BLaER1 (cell line): ENCODE measurements at regions not wholly inside any gene's neighbourhood (a gene's known extent, or its start where the extent isn't known, plus 50 kb on each side); places are given as distances from the start of the nearest gene placed in this dataset.
"Not testable (repeated sequence)": the region's sequence is repeated elsewhere in the genome, so short reads cannot be mapped to it uniquely, and the experiment has no call there.

Source experiments
- H3K27ac ChIP-seq: shearing (Covaris generic); formaldehyde crosslinking; 2 replicates; pipeline ENCODE4 v1.8.1; 2022
- H3K27me3 ChIP-seq: shearing (Covaris generic); formaldehyde crosslinking; 2 replicates; pipeline ENCODE4 v1.8.1; 2022
- H3K36me3 ChIP-seq: shearing (Covaris generic); formaldehyde crosslinking; 2 replicates; pipeline ENCODE4 v1.8.1; 2022
- H3K4me1 ChIP-seq: shearing (Covaris generic); formaldehyde crosslinking; 2 replicates; pipeline ENCODE4 v1.8.1; 2022
- H3K4me2 ChIP-seq: shearing (Covaris generic); formaldehyde crosslinking; 2 replicates; pipeline ENCODE4 v1.8.1; 2022
- H3K4me3 ChIP-seq: shearing (Covaris generic); formaldehyde crosslinking; 2 replicates; pipeline ENCODE4 v1.8.1; 2022
- H3K9ac ChIP-seq: shearing (Covaris generic); formaldehyde crosslinking; 2 replicates; pipeline ENCODE4 v1.8.1; 2022
- H3K9me3 ChIP-seq: shearing (Covaris generic); formaldehyde crosslinking; 2 replicates; pipeline ENCODE4 v1.8.1; 2022
- H4K20me1 ChIP-seq: shearing (Covaris generic); formaldehyde crosslinking; 2 replicates; pipeline ENCODE4 v1.8.1; 2022
- Cebpa-rat ChIP-seq: shearing (Covaris generic); IDR thresholded peaks from 2 replicates; pipeline ENCODE4 v1.8.1; 2022

DNA sequence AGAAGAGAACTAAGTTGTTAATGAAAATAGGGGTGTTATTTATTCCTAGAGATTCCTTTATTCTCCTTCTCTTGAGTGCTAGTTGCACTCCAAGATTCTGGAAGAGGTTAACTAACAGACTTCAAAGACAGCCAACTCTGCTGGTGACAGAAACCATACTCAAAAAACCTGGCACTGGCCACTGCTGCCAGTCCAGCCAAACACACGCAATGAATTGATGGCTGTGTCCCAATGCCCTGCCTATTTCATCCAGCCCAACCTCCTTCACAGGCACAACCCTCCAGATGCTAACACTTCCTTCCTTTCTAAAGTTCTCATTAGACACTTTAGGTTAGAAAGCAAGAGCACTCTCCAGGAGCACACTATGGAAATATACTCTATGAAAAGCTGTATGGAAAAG, 150.8 kb upstream of the C11orf58 start:
- Histone ChIP-seq H3K4me3 (no peak overlapping the region), H4K20me1 (no peaks in the 10 kb centered on the region), H3K27me3 (no peaks in the 10 kb centered on the region), H3K4me1 (no peaks in the 10 kb centered on the region), H3K36me3 (no peaks in the 10 kb centered on the region), H3K9me3 (no peaks in the 10 kb centered on the region), H3K27ac (no peak overlapping the region), H3K4me2 (no peak overlapping the region), H3K9ac (no peak overlapping the region)
- no peak for TF ChIP-seq Cebpa-rat

GRCh38 chr11:16584569-16584968, 153.9 kb upstream of the C11orf58 start:
- no peak overlapping the region for H3K9ac ChIP-seq
- H4K20me1 ChIP-seq: no peaks in the 10 kb centered on the region
- H3K9me3 ChIP-seq: no peaks in the 10 kb centered on the region
- H3K4me1 ChIP-seq: no peaks in the 10 kb centered on the region
- no peak overlapping the region for H3K4me3 ChIP-seq
- TF ChIP-seq Cebpa-rat: no peak
- H3K4me2 ChIP-seq: no peak overlapping the region
- H3K27ac ChIP-seq: no peak overlapping the region
- H3K27me3 ChIP-seq: no peaks in the 10 kb centered on the region
- H3K36me3 ChIP-seq: no peaks in the 10 kb centered on the region

- H3K9ac ChIP-seq, H3K4me2 ChIP-seq, H3K4me1 ChIP-seq, H3K9me3 ChIP-seq, H3K36me3 ChIP-seq, H4K20me1 ChIP-seq, H3K27ac ChIP-seq, H3K4me3 ChIP-seq, H3K27me3 ChIP-seq: not testable (repeated sequence)
Measured at GRCh38 chr11:16581078-16581477, 157.4 kb upstream of the C11orf58 start.

GRCh38 chr11:16577490-16577889, 161.0 kb upstream of the C11orf58 start:
- no peaks in the 10 kb centered on the region for H3K27me3 ChIP-seq
- no peaks in the 10 kb centered on the region for H3K4me1 ChIP-seq
- no peak overlapping the region for H3K27ac ChIP-seq
- no peak overlapping the region for H3K4me2 ChIP-seq
- no peaks in the 10 kb centered on the region for H3K36me3 ChIP-seq
- no peak for TF ChIP-seq Cebpa-rat
- H3K9ac ChIP-seq: no peak overlapping the region
- no peaks in the 10 kb centered on the region for H4K20me1 ChIP-seq
- no peak overlapping the region for H3K4me3 ChIP-seq
- no peaks in the 10 kb centered on the region for H3K9me3 ChIP-seq

DNA sequence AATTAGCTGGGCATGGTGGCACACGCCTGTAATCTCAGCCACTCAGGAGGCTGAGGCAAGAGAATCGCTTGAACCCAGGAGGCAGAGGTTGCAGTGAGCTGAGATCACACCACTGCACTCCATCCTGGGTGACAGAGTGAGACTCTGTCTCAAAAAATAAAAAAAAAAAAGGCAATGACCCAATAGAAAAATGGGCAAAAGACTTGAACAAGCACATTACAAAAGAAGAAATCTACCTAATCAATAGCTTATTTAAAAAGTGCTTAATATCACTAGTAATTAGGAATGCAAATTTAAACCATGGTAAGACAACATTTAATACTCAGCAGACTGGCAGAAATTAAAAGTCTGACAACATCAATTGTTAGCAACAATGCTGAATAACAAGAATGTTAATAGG, 163.6 kb upstream of the C11orf58 start:
- not testable (repeated sequence) for H3K4me1 ChIP-seq, H3K36me3 ChIP-seq, H3K9ac ChIP-seq, H3K27me3 ChIP-seq, H3K4me3 ChIP-seq, H4K20me1 ChIP-seq, H3K27ac ChIP-seq, H3K9me3 ChIP-seq, H3K4me2 ChIP-seq

- 0 out of 2 replicates have a peak, but pooled peaks cover under 1% of the 10 kb centered on the region for H3K4me1 ChIP-seq
- no peak overlapping the region for H3K4me2 ChIP-seq
- H3K36me3 ChIP-seq: no peaks in the 10 kb centered on the region
- no peaks in the 10 kb centered on the region for H3K27me3 ChIP-seq
- H3K4me3 ChIP-seq: no peak overlapping the region
- H3K9ac ChIP-seq: no peak overlapping the region
- no peak for TF ChIP-seq Cebpa-rat
- H3K9me3 ChIP-seq: no peaks in the 10 kb centered on the region
- no peak overlapping the region for H3K27ac ChIP-seq
- H4K20me1 ChIP-seq: no peaks in the 10 kb centered on the region
Measured at GRCh38 chr11:16572945-16573344, 165.5 kb upstream of the C11orf58 start.

GRCh38 chr11:16561150-16561549, 177.3 kb upstream of the C11orf58 start:
- Histone ChIP-seq H3K27me3 (no peaks in the 10 kb centered on the region), H4K20me1 (no peaks in the 10 kb centered on the region), H3K9me3 (no peaks in the 10 kb centered on the region), H3K4me3 (no peak overlapping the region), H3K4me2 (no peak overlapping the region), H3K4me1 (no peaks in the 10 kb centered on the region), H3K9ac (no peak overlapping the region), H3K36me3 (no peaks in the 10 kb centered on the region), H3K27ac (no peak overlapping the region)
- no peak for TF ChIP-seq Cebpa-rat

DNA sequence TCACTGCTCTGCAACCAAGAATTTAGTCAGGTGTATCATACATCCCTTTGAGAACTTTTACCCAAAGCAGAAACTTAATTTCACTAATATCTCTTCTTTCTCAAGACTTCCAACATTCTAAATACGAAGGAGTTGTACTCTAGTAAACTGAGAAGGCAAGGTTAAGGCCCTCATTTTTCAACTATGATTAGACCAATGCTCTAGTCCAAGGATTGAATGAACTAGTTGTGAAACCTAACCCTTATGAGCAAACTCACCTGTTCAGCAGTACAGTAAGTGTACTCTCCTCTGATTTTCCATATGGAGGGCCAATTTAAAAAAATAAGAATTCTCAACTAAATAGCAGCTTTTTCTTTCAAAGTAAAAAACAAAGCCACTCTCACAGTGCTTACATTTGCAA, 180.0 kb upstream of the C11orf58 start:
- no peak overlapping the region for H3K27ac ChIP-seq
- H3K4me2 ChIP-seq: no peak overlapping the region
- no peaks in the 10 kb centered on the region for H3K27me3 ChIP-seq
- H3K9ac ChIP-seq: no peak overlapping the region
- no peaks in the 10 kb centered on the region for H3K36me3 ChIP-seq
- no peaks in the 10 kb centered on the region for H4K20me1 ChIP-seq
- no peak for TF ChIP-seq Cebpa-rat
- H3K9me3 ChIP-seq: no peaks in the 10 kb centered on the region
- no peaks in the 10 kb centered on the region for H3K4me1 ChIP-seq
- H3K4me3 ChIP-seq: no peak overlapping the region

DNA sequence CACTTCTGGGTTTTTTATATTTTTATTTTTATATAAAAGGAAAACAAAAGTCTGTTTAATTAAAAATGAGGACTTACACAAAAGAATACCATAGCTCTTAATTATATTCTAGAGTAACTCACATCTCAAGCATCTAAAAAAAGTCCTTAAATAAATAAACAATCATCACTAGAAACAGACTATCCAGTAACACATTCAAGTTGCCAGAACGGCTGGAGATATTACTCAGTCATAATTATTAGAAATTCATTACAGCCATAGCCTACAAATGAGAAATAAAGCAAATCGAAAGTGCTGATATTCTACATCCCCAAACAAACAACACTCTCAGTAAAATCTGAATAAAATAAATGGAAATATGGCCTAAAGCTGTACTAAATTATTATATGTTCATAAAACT, 182.5 kb upstream of the C11orf58 start:
- H3K27ac ChIP-seq: no peak overlapping the region
- H3K4me3 ChIP-seq: no peak overlapping the region
- no peaks in the 10 kb centered on the region for H3K9me3 ChIP-seq
- no peaks in the 10 kb centered on the region for H3K36me3 ChIP-seq
- no peaks in the 10 kb centered on the region for H3K4me1 ChIP-seq
- H3K27me3 ChIP-seq: no peaks in the 10 kb centered on the region
- no peaks in the 10 kb centered on the region for H4K20me1 ChIP-seq
- H3K4me2 ChIP-seq: no peak overlapping the region
- no peak overlapping the region for H3K9ac ChIP-seq
- no peak for TF ChIP-seq Cebpa-rat

- no peak for TF ChIP-seq Cebpa-rat
- Histone ChIP-seq H3K9me3 (no peaks in the 10 kb centered on the region), H3K4me3 (no peak overlapping the region), H3K36me3 (no peaks in the 10 kb centered on the region), H3K27ac (no peak overlapping the region), H3K4me1 (no peaks in the 10 kb centered on the region), H3K27me3 (no peaks in the 10 kb centered on the region), H3K9ac (no peak overlapping the region), H3K4me2 (no peak overlapping the region), H4K20me1 (no peaks in the 10 kb centered on the region)
Measured at GRCh38 chr11:16554361-16554760, 184.1 kb upstream of the C11orf58 start.

DNA sequence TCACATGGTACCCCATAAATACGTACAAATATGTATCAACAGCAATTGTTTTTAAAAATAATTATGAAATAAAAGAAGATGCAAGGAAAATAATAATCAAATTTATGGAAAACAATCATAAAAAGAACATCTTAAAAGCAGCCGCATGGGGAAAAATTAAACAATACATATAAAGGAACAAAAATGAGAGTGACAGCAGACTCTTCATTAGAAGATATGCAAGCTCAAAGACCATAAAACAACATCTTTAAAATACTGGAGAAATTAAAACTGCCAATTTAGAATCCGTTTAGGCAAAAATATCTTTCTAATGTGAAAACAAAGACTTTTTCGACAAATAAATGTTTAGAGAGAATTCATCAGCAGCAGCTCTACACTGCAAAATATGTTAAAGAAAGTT, 190.6 kb upstream of the C11orf58 start:
- no peaks in the 10 kb centered on the region for H4K20me1 ChIP-seq
- no peaks in the 10 kb centered on the region for H3K4me1 ChIP-seq
- no peak overlapping the region for H3K27ac ChIP-seq
- H3K4me3 ChIP-seq: no peak overlapping the region
- no peak overlapping the region for H3K4me2 ChIP-seq
- no peak overlapping the region for H3K9ac ChIP-seq
- no peaks in the 10 kb centered on the region for H3K36me3 ChIP-seq
- no peaks in the 10 kb centered on the region for H3K9me3 ChIP-seq
- H3K27me3 ChIP-seq: no peaks in the 10 kb centered on the region
- TF ChIP-seq Cebpa-rat: no peak
